Left lung (tissue), 4 donors: ENCODE measurements at regions not wholly inside any gene's neighbourhood (a gene's known extent, or its start where the extent isn't known, plus 50 kb on each side); places are given as distances from the start of the nearest gene placed in this dataset.

Experiments used
- ATAC-seq: fragments of 200-7000 bp; cut with Tn5 transposase; one replicate; pipeline ENCODE4 v1.9.1; 2020; ENCODE audit warnings: moderate library complexity
- DNase-seq, 4 donors: peaks; one replicate each; pipeline ENCODE4 v3.0.0-alpha.2; 2013 to 2020
- H3K27ac ChIP-seq, 2 donors: fragments of 200-600 bp; sonication (generic) in 1 of 2; one replicate each; pipeline versions ENCODE4 v1.5.0 to v1.8.0; 2020 to 2021
- H3K27me3 ChIP-seq, 2 donors: fragments of 200-600 bp; sonication (generic) in 1 of 2; one replicate each; pipeline versions ENCODE4 v1.5.0 to v1.8.0; 2020 to 2021
- H3K36me3 ChIP-seq, 2 donors: fragments of 200-600 bp; sonication (generic) in 1 of 2; one replicate each; pipeline versions ENCODE4 v1.5.0 to v1.8.0; 2020 to 2021
- H3K4me1 ChIP-seq, 2 donors: fragments of 200-600 bp; one replicate each; pipeline ENCODE4 v1.8.0; 2021
- H3K4me3 ChIP-seq, 2 donors: fragments of 200-600 bp; sonication (generic) in 1 of 2; one replicate each; pipeline versions ENCODE4 v1.5.0 to v1.8.0; 2020 to 2021; ENCODE audit warnings: mild to moderate bottlenecking in 1 of 2
- H3K9me3 ChIP-seq, 2 donors: fragments of 200-600 bp; sonication (generic) in 1 of 2; one replicate each; pipeline versions ENCODE4 v1.5.0 to v1.8.0; 2020 to 2021
- intact Hi-C, 2 donors: fragments of 100-400 bp; cut with DNase I; formaldehyde crosslinking; loops; one replicate each; pipeline versions ENCODE4 v1.11.2 to v1.14.2; 2022
- TF ChIP-seq, protein P1 (sequence below), 2 donors: fragments of 200-600 bp; sonication (generic) in 1 of 2; IDR thresholded peaks; one replicate each; pipeline versions ENCODE4 v1.5.0 to v1.8.0; 2021; ENCODE audit warnings: antibody characterized with exemption in 2 of 2
- donor health status: DM: no; HTN: yes; CAD: no.
- donor health status: DM: no; HTN: no; CAD: no.

DNA sequence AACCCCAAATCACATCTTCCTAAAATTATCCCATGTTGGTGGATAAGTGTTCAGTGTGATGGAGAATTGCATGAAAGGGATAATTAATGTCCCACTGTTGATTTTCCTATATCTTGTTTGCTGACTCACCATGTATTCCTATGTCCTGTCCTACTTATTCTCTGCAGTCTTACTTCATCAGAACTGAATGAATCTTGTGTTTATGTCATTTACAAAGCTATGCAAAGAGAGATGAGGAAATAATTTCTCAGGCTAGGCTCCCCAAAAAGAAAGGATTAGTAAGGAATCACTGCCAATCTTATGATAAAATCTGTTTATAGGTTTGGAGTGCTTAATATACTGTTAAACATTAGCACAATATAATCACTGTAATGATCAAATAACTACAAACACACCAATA, 360.8 kb downstream of the CRPPA start:
- Histone ChIP-seq H3K27ac (no peak overlapping the region), H3K9me3 (no peaks in the 10 kb centered on the region), H3K27me3 (no peaks in the 10 kb centered on the region), H3K4me3 (no peak overlapping the region), H3K36me3 (no peaks in the 10 kb centered on the region), H3K4me1 (peaks cover 0 to 10% of the 10 kb centered on the region in 2 donors)
- ATAC-seq: no peak
- intact Hi-C loops: no loop called here
- TF ChIP-seq, protein P1, sequence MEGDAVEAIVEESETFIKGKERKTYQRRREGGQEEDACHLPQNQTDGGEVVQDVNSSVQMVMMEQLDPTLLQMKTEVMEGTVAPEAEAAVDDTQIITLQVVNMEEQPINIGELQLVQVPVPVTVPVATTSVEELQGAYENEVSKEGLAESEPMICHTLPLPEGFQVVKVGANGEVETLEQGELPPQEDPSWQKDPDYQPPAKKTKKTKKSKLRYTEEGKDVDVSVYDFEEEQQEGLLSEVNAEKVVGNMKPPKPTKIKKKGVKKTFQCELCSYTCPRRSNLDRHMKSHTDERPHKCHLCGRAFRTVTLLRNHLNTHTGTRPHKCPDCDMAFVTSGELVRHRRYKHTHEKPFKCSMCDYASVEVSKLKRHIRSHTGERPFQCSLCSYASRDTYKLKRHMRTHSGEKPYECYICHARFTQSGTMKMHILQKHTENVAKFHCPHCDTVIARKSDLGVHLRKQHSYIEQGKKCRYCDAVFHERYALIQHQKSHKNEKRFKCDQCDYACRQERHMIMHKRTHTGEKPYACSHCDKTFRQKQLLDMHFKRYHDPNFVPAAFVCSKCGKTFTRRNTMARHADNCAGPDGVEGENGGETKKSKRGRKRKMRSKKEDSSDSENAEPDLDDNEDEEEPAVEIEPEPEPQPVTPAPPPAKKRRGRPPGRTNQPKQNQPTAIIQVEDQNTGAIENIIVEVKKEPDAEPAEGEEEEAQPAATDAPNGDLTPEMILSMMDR (IDR thresholded peaks at IDR 0.05): no peak
- DNase-seq: no peak

GRCh38 chr7:16055263-16055976, 365.9 kb downstream of the CRPPA start:
- H3K36me3 ChIP-seq: no peaks in the 10 kb centered on the region
- TF ChIP-seq, protein P1 (IDR thresholded peaks at IDR 0.05): no peak
- no peak overlapping the region for H3K27ac ChIP-seq
- DNase-seq: no peak
- H3K4me3 ChIP-seq: no peak overlapping the region
- peaks cover 0 to 5% of the 10 kb centered on the region in 2 donors for H3K4me1 ChIP-seq
- no peak for ATAC-seq
- no peaks in the 10 kb centered on the region for H3K27me3 ChIP-seq
- H3K9me3 ChIP-seq: no peaks in the 10 kb centered on the region
- intact Hi-C loops: no loop called here

DNA sequence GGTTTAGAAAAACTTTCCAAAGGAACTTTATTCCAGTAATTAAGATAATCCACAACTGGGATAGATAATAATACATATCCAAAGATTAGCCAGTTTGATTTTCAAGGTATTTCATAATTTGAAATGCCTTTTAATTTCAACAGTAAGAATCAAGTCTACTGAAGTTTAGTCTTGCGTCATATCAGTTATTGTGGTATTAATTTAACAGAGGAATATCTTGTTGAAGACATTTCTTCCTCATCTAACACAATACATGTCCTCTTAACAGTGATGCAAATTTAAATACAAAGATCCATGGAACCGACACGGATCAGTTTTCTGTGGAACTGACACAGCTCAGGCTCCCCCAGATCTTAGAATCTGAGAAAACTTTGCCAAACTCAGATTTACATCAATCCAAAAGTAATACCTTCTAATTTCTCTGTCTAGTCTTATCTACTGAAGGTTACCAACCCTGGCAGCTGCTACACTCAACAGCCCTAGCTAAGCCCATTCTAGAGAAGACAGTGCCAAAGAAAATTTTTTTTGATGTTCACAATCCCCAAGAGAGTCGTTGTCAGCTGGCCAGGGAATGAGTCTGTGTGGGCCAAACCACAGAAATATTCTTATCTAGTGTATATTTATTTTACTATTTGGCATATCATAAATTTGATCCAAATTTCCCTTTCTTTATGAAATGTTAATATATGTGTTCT, 365.2 kb upstream of the MEOX2 start:
- H3K4me1 ChIP-seq: peaks cover 0 to 5% of the 10 kb centered on the region in 2 donors
- peak; percentile 34 for ATAC-seq
- no peak overlapping the region for H3K4me3 ChIP-seq
- H3K27me3 ChIP-seq: no peaks in the 10 kb centered on the region
- H3K27ac ChIP-seq: no peak overlapping the region
- TF ChIP-seq, protein P1 (IDR thresholded peaks at IDR 0.05): no peak
- H3K36me3 ChIP-seq: no peaks in the 10 kb centered on the region
- no peaks in the 10 kb centered on the region for H3K9me3 ChIP-seq
- peak in 1 of 4 donors; percentile 44 for DNase-seq
- intact Hi-C loops: no loop called here

GRCh38 chr7:16046041-16046440, 359.6 kb upstream of the MEOX2 start:
- H3K9me3 ChIP-seq: peaks cover 0 to 2% of the 10 kb centered on the region in 2 donors
- no peak for ATAC-seq

DNA sequence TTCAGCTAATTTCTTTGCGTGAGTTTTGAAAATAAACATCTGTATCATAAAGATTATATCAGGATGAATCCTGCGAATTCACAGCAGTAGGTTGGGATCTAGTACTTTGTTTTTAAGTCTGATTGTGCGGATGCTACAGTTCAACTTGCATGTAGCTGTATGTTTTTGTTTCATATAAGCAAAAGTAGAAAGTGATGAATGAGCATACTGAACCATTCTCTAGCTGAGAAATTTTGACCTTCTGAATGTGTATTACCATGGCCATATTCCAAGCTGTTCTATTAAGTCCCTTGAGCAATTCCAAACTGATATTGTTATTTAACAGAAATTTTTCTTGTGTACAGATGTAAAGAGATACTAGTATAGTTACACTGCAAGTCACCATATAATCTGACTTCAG, 358.8 kb upstream of the MEOX2 start:
- H3K9me3 ChIP-seq: peaks cover 0 to 2% of the 10 kb centered on the region in 2 donors
- no peak overlapping the region for H3K27ac ChIP-seq
- no peaks in the 10 kb centered on the region for H3K27me3 ChIP-seq
- TF ChIP-seq, protein P1 (IDR thresholded peaks at IDR 0.05): no peak
- intact Hi-C loops: no loop called here
- no peaks in the 10 kb centered on the region for H3K36me3 ChIP-seq
- ATAC-seq (no peak), DNase-seq (no peak)
- H3K4me1 ChIP-seq: no peaks in the 10 kb centered on the region
- H3K4me3 ChIP-seq: no peak overlapping the region

More at GRCh38 chr7:16046041-16046440, 359.6 kb upstream of the MEOX2 start:
- Histone ChIP-seq H3K36me3 (no peaks in the 10 kb centered on the region), H3K4me1 (no peaks in the 10 kb centered on the region), H3K27ac (no peak overlapping the region), H3K27me3 (no peaks in the 10 kb centered on the region), H3K4me3 (no peak overlapping the region)
- intact Hi-C loops: no loop called here
- TF ChIP-seq, protein P1 (IDR thresholded peaks at IDR 0.05): no peak
- DNase-seq: no peak
